Activated CD4-positive, CD25-positive, alpha-beta regulatory T cell treated with anti-CD3 and anti-CD28 coated beads, Interleukin-2, amount 50 U/mL, for 16 hours (primary cell): ENCODE measurements at regions not wholly inside any gene's neighbourhood (a gene's known extent, or its start where the extent isn't known, plus 50 kb on each side); places are given as distances from the start of the nearest gene placed in this dataset.

Experiments used
- DNase-seq: peaks from one replicate; pipeline ENCODE4 v3.0.0-alpha.2; 2020; ENCODE audit warnings: low read depth, low spot score

DNA sequence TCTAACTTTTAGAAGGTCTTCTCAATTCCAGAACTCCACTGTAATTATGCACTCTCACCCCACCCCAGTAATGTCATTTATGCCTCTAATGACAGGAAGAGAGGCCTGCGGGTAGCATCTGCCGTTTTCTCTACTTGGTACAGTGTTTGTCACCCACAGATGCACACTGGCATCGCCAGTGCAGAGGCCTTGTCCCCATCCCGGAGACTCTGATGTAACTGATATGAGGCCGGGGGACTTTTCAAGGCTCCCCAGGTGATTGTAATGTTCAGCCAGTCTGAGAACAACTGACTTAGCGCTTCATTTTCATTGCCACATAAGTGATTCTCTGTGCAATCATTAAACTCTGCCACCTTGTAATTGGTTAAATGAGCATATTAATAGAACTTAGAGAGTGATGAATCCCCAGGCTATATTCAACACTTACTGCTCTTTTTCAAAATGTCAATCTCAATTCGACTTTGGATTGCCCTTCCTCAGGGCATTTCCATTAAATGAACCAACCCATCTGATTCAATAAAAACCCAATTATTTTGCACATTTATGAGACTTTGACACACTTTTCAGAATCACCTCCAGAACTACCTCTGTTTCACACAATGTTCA, 113.2 kb downstream of the HERPUD2 start:
- DNase-seq: no peak

DNA sequence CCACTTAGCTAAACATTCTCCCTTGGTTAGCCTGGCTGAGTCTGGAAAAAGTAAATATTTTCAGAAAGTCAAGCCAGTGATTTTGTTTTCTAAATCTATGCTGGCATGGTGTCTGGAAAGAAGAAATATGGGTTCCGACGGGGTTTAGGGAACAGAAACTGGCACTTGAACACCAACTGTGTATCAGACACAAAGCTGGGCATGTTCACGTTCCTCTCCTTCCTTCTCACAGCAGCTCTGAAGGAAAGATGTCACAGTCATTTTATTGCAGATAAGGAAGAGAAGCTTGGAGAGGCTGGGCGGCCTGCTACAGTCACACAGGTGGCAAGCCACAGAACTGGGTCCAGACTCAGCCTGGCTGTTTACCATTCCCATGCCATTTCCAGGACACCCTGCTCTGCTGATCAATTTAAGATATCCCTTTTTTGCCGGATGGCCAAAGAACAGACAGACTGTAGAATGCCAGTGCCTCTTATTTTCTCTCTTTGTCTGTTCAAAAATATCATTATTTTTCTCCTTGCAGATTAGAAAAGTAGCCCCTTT, 118.8 kb downstream of the HERPUD2 start:
- DNase-seq: no peak

DNA sequence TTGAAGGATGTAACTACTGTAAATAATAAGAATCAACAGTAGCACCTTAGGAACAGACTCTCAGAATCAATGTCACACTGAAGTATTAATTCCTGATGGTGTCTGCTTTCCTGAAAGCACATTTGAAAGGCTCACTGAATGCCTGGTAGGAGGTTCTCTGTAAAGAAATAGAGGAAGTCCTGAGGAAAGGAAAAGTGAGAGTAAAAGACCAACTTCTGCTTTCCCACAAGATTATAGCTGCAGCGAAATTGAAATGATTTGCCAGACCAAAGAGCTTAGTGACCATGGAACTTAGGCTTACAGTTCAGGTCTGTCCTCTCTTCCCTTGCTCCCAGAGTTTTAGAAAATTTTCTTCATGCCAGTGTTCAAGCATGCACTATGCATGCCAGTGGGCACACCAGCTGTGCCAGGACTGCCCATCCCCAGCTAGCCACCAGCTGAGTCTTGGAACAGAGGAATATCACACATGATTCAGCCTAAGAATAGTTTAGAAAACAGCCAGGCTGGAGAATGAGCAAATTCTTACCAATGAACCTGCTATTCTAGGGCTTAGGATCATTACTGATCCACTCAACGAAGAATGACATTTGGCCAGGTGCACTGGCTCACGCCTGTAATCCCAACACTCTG, 123.2 kb downstream of the HERPUD2 start:
- DNase-seq: no peak

DNA sequence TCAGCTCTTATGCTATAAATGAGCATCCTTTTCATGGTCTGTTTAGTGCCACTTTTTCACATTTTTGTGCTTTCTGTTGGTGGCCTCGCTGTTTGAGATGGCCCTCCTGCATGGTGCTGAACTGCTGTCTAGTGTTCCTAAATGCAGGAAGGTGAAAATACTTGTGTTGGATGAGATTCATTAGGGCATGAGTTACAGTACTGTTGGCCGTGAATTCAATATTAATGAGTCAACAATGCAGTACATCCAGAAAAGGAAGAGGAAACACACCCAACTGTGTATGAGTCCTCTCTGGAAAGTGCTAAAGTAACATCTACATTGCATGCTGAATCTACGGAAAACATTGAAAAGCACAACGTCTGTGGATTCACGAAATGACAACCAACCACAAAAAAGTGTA, 124.0 kb downstream of the HERPUD2 start:
- no peak for DNase-seq

DNA sequence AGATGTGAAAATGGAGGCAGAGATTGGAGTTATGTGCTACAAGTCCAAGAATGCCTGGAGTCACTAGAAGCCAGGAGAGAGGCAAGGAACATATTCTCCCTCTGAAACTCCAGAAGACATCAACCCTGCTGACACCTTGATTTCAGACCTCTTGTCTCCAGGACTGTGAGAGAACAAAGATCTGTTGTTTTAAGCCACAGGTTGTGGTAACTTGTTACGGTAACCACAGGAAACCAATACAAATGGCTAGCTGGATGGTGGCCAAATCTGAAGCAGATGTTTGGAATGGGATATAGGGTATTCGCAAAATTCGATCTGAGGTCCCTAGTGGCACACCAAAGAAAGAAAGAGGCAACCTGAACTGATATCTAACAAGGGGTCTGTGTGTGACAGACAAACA, 129.0 kb downstream of the HERPUD2 start:
- no peak for DNase-seq

DNA sequence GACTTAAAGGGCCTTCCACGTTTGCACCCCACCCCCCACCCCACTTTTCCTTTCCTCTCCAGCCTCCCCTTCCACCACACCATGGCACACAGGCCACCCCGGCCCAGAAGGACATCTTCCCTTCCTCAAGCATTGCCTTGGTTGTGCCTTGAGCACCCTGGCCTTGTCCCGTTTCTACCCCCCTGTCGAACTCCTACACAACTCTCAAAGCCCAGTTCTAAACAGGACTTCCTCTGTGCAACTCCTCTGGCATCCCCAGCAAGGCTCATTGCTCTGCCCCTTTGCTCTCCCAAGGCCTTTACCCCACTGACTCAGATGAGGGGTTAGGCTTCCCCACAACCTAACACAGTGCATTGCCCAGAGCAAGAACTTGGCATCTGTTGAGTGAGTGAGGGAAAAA, 136.1 kb downstream of the HERPUD2 start:
- no peak for DNase-seq

DNA sequence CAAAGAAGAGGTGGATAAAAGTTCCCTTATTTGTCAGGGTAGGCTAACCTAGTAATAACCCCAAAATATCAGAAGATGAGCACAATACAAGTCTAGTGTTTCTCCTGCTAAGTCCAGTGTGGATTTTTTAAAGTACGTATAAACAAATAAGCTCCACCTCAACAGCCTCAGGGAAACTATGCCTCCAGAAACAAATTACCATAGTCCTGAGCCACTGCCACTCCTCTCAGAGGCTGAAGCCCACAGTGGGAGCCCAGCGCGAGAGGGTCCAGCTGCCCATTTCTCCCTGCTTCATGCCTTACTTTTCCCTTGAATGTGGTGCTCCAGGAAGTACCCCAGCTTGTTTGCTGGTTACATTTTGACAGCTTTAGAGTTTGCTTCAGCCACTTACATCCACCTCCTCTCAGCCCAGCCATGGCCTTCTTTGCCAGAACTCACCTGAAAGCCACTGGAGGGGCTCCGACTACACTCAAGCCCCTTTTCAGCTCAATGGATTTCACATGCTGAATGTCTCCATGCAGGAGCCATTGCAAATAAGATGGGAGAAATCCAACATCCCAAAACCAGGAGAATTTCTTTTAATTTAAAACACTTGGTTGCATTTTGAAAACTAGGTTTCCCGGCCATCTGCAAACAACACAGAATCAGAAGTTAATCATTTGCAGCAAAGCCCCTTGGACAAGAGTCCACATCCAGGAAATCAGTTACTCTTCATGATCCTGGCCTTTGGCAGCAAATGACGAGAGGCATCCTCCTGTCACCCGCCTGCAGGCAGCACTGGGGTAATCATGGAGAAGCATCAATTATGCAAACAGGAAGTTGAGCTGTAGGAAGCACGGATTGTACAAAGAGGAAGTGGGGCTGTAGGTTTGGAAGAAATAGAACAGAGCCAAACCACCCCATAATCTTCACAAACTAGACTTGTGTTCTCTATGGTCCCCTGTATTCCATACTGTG, 138.1 kb downstream of the HERPUD2 start:
- no peak for DNase-seq

DNA sequence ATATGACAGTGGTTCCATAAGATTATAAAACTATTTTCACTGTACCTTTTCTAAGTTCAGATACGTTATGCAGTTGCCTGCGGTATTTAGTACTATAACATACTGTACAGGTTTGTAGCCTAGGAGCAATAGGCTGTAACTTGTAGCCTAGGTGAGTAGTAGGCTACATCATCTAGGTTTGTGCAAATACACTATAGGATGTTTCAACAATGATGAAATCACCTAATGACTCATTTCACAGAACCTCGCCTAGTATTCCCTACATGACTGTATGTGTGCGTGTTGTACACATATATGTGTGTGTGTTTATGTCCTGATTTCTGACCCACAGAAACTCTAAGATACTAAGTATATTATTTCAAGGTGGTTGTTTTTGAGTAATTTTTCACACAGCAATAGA, 139.0 kb downstream of the HERPUD2 start:
- DNase-seq: no peak

DNA sequence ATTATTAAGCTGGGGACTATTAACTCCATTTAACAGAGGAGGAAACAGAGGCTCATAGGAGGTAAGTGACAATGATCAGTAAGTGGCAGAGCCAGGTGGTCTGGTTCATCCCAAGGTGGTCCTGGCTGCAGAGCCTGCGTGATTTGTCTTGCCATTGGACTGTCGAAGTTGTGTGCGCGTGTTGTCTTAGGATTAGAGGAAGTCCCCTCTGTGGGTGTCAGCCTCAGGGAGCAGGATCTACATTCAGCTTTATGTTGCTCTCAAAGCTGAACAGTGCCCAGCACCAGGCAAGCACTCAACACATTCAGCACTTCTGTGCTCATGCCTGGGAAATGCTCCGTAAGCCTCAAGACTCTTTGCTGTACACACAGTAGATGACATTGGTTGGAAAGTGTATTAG, 139.5 kb downstream of the HERPUD2 start:
- DNase-seq: no peak

DNA sequence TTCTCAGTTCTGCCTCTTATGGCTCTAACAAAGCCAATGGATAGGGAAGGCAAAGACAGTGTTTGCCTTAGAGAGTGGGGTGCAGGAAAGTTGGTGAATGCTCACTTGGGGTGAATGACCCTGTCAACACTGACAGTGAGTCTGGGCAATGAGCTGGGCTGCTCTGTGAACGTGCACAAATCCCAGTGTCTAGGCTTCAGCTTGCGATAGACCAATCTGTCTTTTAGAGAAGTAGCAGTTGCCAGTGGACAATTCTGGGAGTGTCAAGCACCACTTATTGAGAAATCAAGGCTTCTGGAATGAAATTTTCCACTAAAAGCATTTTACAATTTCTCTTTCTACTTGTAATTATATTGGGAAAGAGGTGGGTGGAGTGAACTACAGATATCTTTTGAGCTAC, 141.4 kb downstream of the HERPUD2 start:
- DNase-seq: no peak

DNA sequence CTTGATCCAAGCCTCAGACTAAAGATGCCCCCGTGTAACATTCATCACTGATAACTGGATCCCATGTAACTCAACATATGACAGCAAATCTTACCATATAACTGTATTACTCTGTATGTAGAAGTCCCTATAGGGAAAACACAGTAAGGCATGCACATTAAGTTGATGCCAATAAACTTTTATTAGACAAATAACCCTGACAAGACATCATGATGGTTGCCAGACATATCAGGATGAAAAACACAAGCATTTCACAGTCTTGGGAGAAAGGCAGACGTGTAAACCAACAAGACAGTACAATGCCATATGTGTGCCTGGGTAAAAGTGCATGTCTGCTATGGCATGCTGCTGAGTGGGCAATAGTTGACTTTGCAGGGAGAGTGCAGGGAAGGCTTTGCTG, 142.2 kb downstream of the HERPUD2 start:
- DNase-seq: no peak

DNA sequence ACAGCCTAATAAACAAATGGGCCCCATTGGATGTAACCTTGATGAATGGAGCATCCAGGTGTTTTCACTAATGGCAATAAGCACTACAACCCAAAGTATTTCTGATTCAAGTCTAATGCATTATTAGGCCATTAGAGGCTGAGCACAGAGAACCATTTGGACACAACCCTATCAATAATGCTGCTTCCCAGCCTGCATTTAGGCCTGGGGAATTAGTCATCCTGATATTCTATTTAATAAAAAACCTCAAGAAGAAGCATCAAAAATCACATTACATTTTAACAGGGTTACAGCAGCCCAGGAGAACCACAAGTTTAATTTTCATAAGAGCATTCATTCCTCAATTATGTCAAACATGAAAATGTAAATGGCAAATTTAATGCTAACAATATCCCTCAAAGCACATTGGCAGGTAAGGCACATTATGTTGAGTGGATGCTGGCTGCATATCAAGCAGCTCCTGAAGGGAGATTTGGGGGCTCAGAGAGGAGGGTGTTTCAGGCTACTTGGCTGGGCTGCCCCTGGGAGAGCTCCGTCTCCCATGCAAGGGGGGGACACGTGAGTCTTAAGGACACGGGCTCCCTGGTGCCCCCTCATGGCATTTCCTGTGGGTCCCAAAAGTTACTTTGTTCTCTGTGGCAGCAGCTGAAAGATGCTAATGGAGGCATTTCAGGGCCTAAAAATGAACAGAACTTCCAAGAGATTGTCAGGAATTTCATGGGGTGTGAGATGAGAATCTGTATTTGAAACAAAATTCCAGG, 143.4 kb downstream of the HERPUD2 start:
- DNase-seq: no peak

DNA sequence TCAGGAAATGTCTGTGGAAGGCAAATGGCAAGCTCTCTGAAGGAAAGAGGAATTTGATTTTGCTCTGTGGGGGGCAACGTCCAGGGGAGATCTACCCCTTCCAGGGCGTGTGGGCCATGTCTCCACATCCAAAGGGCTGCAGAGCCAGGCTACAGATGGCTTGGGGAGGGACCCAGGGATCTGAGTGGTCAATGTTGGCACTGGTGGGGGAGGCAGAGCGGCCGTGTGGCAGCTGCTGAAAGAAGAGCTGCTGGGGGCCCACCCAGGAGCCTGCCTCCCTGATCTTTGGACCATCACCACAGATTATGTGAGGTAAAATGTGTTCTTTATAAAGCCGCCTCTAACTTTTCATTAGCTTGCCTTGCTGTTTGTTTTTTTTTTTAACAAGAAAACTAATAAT, 144.1 kb downstream of the HERPUD2 start:
- DNase-seq: no peak

DNA sequence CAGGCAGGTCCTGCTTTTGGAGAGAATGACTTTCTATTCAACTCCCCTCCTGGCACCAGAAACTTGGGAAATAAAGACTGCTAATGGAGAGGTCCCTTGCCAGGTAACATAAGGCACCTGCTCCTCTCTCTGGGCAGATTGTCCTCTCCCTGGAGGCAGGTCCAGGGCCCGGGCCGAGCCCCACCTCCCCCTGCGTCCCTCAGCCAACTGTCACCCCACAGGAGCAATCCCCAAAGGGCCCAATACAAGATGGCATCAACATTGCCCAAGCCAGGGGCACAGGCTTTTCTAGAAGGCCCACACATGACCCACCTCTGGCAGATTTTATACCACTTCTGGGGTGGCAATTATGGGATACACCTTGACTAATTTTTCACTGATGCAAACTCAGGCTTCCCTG, 145.2 kb downstream of the HERPUD2 start:
- no peak for DNase-seq

DNA sequence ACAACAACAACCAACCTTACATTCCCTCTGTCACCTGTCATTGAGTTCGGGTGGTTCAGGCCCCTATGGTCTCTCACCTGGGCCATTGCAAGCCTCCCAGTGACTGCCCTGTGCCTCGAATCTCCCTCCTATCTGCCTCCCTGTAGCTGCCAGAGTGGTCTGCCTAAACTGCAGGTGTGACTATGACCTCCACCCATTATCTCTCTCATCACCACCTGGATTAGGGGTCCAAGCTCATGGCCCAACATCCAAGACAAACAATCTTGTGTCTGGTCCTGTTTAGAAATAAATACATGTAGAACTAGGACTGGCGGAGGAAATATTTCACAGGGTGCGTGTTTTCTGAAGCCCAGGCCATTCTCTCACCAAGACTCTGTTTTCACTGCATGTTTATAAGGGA, 146.6 kb downstream of the HERPUD2 start:
- DNase-seq: no peak

DNA sequence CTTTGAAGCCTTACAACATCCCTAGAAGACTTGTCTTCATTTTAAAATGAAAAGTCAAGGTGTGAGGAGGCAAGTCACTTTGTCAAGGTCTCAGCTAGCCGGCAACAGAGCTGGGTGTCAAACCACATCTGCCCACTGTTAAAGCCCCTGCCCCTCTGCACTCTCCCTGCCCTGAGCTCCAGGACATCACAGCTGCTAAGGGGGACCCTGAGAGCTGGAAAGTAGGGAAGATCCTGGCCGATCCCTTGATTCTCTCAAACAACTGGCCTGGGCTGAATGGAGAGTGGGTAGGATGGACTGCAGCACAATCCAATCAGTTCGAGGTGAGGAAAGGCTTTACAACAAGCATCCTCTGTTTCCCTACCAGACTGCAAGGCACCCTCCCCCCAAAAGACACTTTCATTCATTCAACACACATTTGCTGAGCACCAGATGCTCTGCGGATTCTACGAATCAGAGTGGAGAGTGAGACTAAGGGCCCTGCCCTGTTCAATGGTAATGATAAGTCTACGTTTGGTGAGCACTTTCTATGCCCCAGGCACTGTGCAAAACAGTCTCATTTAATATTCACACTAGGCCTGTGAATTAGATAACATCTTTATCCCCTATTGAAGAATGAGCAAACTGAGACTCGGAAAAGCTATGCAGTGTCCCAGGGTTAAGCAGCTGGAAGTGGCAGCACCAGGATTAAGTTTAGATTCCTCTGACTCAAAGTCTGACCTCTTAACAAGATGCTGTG, 148.1 kb downstream of the HERPUD2 start:
- no peak for DNase-seq

DNA sequence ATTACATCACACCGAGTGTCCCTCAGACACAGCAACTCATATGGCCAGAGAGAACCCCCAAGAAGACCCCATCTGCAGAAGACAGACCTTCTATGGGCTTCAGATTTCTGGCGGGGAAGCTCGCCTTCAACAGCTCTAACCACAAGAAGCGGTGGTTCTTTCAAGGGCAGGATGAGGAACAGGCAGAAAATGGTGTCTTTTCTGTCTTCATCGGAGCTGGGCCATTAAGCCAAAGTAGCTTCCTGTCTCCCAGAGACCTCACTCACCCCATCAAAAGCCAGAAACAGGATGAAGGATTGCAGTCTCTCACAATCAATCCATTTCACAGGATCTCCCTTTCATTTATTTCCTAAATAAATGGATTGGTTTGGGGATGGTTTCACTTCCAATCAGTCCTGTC, 149.1 kb downstream of the HERPUD2 start:
- DNase-seq: no peak

DNA sequence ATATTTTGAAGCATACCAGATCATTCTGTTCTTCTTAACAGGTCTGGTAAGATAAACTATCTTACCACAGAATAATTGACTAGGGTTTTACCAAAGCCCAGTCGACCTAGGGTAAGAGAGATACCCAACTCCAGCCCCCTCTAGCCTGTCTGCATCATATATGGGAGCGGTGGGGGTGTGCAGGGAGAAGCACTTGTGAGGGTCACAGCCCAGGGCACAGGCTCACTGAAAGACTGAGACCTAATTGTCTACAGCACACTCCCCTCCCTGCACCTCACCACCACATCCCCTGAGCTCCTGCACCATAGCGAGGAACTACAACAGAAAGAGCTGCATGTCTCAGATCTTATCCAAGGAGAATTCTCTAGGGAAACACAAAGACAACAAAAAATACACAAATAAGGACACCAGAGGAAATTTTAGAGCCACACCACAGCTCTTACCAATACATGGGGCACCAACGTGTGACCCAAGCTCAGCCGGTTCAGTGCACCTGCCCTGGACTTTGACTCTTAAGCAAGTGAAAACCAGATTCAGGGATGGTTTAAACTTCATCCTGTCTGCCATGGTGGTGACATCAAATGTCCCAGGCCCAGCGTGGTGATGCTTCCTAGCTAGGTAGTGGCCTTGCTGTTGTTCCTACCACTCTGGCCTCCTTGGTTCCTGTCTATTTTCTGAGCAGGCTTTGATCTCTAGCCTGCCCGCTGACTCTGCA, 150.8 kb downstream of the HERPUD2 start:
- no peak for DNase-seq

DNA sequence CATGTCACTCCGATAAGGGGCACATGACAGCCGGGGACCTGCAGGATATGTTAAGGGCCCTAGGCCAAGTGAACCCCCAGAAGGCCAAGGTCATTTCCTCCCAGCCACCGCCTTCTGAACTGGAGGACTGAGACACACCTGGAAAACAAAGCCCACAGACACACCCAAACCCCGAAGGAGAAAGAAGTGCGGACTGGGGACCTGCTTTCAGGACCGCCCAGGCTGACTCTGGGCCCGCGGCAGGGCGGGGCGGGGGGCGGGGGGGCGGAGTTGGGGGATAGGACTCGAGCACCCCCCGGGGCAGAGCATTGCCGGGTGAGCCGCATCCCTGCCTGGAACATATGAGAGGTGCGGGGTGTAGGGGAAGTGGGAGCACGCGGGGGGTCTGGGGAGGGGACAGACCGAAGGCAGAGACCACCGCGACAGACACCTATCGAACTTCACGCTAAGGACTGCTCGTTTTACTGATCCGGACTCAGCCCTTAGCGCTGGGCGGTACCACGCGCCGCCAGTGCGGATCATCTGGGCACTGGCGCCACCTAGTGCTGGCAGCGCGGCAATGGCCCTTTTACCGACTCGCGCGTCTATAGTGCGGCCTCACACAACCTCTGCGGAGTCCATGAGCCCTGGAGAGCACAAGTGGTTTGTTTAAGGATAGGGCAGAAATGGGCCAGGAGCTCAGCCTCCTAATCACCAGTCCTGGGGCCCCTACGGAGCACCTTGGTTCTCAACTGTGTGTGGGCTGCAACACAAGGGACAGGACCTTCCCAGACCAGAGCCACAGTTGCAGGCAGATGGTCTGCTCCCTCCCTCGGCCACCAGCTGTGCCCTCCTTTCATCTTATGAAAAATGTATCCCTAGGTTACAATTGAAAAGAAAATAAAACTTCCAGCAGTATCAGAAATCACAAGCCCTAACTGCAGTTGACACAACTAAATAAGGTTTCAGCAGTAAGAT, 157.6 kb downstream of the HERPUD2 start:
- DNase-seq: peak; percentile 61
